ENCODE measurements at regions not wholly inside any gene's neighbourhood (a gene's known extent, or its start where the extent isn't known, plus 50 kb on each side); places are given as distances from the start of the nearest gene placed in this dataset.

DNA sequence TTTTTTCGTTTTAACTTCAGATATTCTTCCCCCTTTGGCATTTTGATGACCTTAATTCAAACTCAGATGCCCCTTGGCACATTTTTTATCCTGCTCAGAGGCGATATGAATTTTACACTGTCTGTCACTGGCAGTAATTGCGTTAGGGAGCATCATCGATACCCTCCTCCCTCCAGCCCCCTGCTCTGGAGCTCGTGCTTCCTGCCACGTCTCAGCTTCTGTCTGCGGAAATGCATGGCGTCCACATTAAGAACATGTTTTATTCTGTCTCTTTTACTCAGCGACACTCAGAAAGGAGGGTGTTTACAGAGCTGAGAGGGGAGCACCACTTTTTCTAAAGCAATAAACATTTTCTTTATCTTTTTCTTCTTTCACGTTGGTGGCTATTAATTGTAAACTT, 254.2 kb downstream of the EBLN2 start:
- no peak for TF ChIP-seq POLR2A (IDR thresholded peaks at IDR 0.05)
- TF ChIP-seq, protein P1, sequence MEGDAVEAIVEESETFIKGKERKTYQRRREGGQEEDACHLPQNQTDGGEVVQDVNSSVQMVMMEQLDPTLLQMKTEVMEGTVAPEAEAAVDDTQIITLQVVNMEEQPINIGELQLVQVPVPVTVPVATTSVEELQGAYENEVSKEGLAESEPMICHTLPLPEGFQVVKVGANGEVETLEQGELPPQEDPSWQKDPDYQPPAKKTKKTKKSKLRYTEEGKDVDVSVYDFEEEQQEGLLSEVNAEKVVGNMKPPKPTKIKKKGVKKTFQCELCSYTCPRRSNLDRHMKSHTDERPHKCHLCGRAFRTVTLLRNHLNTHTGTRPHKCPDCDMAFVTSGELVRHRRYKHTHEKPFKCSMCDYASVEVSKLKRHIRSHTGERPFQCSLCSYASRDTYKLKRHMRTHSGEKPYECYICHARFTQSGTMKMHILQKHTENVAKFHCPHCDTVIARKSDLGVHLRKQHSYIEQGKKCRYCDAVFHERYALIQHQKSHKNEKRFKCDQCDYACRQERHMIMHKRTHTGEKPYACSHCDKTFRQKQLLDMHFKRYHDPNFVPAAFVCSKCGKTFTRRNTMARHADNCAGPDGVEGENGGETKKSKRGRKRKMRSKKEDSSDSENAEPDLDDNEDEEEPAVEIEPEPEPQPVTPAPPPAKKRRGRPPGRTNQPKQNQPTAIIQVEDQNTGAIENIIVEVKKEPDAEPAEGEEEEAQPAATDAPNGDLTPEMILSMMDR (IDR thresholded peaks at IDR 0.05): no peak
- WGBS, 2 donors: 57 to 74% methylated on average over 10 of the region's 10 CpGs
- ATAC-seq (no peak), DNase-seq (no peak)
- no peaks in the 10 kb centered on the region for H3K4me1 ChIP-seq
- H3K36me3 ChIP-seq (replicated peaks in 1 of 2; ENCODE audit: insufficient read depth in 1 of 2, low read depth in 2 of 2): no peaks in the 10 kb centered on the region
- no peak overlapping the region for H3K4me3 ChIP-seq
- H3K9me3 ChIP-seq: no peaks in the 10 kb centered on the region
- H3K27ac ChIP-seq: no peak overlapping the region
- intact Hi-C loops (cut with DNase I): no loop called here
- H3K27me3 ChIP-seq: no peaks in the 10 kb centered on the region

DNA sequence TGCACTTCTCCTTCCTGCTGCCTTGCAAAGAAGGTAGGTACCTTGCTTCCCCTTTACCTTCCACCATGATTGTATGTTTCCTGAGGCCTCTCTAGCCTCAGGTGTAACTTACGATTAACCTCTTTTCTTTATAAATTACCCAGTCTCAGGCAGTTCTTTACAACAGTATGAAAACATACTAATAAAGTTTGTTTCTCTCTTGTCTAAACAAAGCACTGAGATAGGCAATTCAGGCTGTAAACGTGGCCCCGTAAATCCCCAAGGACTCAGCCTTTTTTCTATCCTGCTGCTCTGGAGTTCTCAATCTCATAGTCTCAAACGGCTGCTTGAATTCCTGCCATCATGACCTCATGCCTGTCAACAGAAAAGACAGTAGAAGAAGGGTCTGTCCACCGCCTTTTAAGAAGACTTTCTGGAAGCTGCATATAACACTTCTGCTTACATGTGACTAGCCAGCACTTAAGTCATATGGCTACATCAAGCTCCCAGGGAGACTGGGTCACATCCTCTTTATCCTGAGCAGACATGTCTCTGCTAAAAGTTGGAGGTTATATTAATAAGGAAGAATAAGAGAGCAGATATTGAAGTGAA, 257.8 kb downstream of the EBLN2 start:
- Histone ChIP-seq H3K4me1 (no peaks in the 10 kb centered on the region), H3K27ac (no peak overlapping the region), H3K9me3 (peaks cover 0 to 4% (median 0%) of the 10 kb centered on the region in 3 donors), H3K27me3 (no peaks in the 10 kb centered on the region), H3K36me3 (replicated peaks in 1 of 2; ENCODE audit: insufficient read depth in 1 of 2, low read depth in 2 of 2) (no peaks in the 10 kb centered on the region), H3K4me3 (no peak overlapping the region)
- no peak for DNase-seq
- WGBS, 2 donors: 46 to 52% methylated on average over 5 of the region's 5 CpGs
- TF ChIP-seq, protein P1 (IDR thresholded peaks at IDR 0.05): no peak
- TF ChIP-seq POLR2A (IDR thresholded peaks at IDR 0.05): no peak
- intact Hi-C loops (cut with DNase I): no loop called here
- ATAC-seq: no peak

DNA sequence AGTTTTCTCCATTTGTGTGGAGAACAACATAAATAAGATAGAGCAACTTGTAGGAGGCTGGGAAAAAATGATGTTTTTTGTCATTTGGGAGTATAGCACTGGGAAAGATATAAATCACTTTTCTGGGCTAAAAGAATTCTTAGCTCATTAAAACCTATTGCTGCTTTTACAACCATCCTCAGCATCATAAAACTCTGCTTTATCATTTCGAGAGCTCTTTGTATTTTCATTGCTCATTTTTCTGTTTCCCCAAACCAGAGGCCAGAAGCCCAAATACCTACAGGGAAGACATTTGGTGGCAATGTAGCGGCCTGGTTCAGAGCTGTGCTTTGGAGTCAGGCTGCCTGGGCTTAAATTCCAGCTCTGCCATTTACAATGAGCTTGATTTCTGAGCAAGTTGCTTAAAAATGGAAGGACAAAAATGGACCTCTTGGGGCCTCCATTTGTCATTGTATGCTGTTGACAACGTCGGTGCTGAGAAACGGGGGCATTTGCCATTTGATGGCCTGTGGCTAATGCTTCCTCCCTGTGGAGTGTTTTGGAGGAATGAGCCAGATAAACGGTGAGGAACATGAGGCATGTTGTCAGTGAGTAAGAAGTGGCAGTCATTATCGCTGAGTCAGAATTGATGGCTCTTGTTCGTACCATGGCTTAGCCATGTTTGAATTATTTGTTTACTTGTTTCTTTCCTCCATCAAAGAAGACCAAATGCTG, 260.0 kb downstream of the EBLN2 start:
- no peak for TF ChIP-seq POLR2A (IDR thresholded peaks at IDR 0.05)
- TF ChIP-seq, protein P1 (IDR thresholded peaks at IDR 0.05): no peak
- Histone ChIP-seq H3K27me3 (no peaks in the 10 kb centered on the region), H3K9me3 (peaks cover 0 to 4% (median 0%) of the 10 kb centered on the region in 3 donors), H3K36me3 (replicated peaks in 1 of 2; ENCODE audit: insufficient read depth in 1 of 2, low read depth in 2 of 2) (no peaks in the 10 kb centered on the region), H3K4me3 (no peak overlapping the region), H3K4me1 (no peaks in the 10 kb centered on the region), H3K27ac (no peak overlapping the region)
- WGBS, 2 donors: 58 to 71% methylated on average over 8 of the region's 8 CpGs
- ATAC-seq (no peak), DNase-seq (no peak)
- intact Hi-C loops (cut with DNase I): no loop called here

DNA sequence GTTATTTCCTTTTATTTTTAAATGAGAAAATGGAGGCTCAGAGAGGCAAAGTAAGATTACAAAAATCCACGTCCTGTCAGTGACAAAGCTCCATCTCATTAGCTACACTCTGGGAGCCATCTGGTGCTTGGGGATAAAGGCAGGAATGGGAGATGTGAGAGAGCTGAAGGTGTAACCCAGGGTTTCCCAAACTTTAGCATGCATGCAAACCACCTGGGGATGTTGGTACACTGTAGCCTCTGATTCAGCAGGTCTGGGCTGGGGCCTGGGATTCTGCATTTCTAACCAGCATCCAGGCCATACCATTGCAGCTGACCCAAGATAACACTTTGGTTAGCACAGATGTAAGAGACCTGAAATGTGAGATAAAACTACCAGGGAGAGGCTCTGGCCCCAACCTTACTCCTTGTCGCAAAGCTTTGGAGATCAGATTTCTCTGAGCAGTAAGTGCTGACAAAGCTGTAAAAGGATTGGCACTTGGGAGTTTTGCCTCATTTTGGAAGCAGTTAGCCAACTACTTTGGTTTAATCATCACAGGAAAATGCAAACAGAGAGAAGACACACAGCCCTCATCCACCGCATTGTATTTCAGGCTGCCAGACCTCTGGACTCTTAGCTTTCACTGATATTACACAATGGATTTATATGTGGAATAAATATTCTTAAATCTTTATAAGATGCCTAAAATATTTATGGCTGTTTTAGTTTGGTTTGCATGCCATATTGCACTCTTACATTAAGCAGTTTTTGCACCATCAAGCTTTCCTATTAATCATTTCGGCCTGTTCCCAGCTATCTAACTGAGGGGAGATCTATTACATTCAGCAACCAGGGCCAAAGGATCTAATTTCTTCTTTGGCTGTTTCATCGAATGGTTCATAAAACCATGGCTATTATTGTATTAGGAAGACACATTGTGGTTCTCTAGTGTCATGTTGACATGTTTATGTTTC, 263.0 kb downstream of the EBLN2 start:
- intact Hi-C loops (cut with DNase I): no loop called here
- H3K27ac ChIP-seq: no peak overlapping the region
- no peak for DNase-seq
- ATAC-seq: no peak
- no peaks in the 10 kb centered on the region for H3K4me1 ChIP-seq
- H3K36me3 ChIP-seq (replicated peaks in 1 of 2; ENCODE audit: insufficient read depth in 1 of 2, low read depth in 2 of 2): no peaks in the 10 kb centered on the region
- H3K9me3 ChIP-seq: peaks cover 0 to 4% (median 0%) of the 10 kb centered on the region in 3 donors
- H3K27me3 ChIP-seq: no peaks in the 10 kb centered on the region
- WGBS, 2 donors: 67 to 80% methylated on average over 5 of the region's 5 CpGs
- TF ChIP-seq POLR2A (IDR thresholded peaks at IDR 0.05): no peak
- TF ChIP-seq, protein P1 (IDR thresholded peaks at IDR 0.05): no peak
- H3K4me3 ChIP-seq: no peak overlapping the region

Measured in body of pancreas (tissue), 4 donors.